ENCODE measurements at regions not wholly inside any gene's neighbourhood (a gene's known extent, or its start where the extent isn't known, plus 50 kb on each side); places are given as distances from the start of the nearest gene placed in this dataset.

DNA sequence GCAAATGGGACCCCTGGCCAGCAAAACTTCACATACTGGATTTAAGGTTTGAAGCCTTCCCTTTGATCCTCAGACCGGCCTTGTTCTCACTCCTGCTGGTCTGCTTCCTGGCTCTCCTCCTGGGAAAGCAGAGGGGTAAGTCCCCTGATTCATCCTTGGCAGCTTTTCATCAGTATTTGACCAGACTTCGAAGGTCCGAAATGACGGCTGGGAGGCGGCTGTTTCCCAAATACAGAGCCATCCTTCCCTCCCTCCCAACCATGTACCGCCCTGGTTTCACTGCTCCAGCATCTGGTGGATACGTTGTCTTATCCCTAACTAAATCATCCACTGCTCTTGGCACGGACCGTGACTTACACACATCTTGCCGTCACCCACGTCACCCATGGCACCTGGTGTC is 265.5 kb downstream of the BCOR start:
- TF ChIP-seq, protein P1, sequence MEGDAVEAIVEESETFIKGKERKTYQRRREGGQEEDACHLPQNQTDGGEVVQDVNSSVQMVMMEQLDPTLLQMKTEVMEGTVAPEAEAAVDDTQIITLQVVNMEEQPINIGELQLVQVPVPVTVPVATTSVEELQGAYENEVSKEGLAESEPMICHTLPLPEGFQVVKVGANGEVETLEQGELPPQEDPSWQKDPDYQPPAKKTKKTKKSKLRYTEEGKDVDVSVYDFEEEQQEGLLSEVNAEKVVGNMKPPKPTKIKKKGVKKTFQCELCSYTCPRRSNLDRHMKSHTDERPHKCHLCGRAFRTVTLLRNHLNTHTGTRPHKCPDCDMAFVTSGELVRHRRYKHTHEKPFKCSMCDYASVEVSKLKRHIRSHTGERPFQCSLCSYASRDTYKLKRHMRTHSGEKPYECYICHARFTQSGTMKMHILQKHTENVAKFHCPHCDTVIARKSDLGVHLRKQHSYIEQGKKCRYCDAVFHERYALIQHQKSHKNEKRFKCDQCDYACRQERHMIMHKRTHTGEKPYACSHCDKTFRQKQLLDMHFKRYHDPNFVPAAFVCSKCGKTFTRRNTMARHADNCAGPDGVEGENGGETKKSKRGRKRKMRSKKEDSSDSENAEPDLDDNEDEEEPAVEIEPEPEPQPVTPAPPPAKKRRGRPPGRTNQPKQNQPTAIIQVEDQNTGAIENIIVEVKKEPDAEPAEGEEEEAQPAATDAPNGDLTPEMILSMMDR (IDR thresholded peaks at IDR 0.05) = no peak
- Mint-ChIP-seq H3K4me1 (ENCODE audit: low read depth) (peaks cover 6% of the 10 kb centered on the region), H3K36me3 (ENCODE audit: low read depth) (no peaks in the 10 kb centered on the region), H3K9me3 (no peaks in the 10 kb centered on the region), H3K4me3 (no peak overlapping the region), H3K27me3 (no peaks in the 10 kb centered on the region), H3K27ac (no peak overlapping the region)
- ChIA-PET CTCF (no interaction called here), POLR2A (no interaction called here)
- ATAC-seq (no peak), DNase-seq (no peak)
- intact Hi-C loops (cut with micrococcal nuclease) = no loop called here

DNA sequence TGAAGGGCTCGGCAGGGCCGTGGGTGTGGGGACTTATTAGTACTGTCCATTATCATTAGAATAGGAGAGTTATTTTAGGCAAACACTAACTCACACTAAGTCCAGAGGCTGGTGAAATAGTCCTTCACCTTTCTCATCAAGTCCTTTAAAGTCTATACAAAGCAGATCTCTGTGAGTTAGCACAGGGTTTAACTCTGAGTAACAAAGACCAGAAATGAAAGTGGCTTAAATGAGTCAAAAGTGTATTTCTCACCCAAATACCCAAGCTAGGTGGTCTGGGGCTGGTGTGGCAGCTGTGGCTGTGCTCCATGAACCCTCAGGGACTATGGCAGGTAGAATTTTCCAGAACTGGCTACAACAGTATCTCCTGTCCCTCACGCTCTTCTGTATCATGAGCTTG is 263.2 kb downstream of the BCOR start:
- Mint-ChIP-seq H3K27ac (no peak overlapping the region), H3K9me3 (no peaks in the 10 kb centered on the region), H3K27me3 (no peaks in the 10 kb centered on the region), H3K4me3 (no peak overlapping the region), H3K4me1 (ENCODE audit: low read depth) (peaks cover 6% of the 10 kb centered on the region), H3K36me3 (ENCODE audit: low read depth) (no peaks in the 10 kb centered on the region)
- TF ChIP-seq, protein P1 (IDR thresholded peaks at IDR 0.05) = no peak
- no peak for DNase-seq
- no peak for ATAC-seq
- POLR2A ChIA-PET = no interaction called here
- intact Hi-C loops (cut with micrococcal nuclease) = no loop called here
- CTCF ChIA-PET = interaction anchor here (0.9 kb wide), 2 partner anchors 21 to 413 kb away, joined by 3 to 4 read pairs; no protein-coding TSS in a partner anchor

DNA sequence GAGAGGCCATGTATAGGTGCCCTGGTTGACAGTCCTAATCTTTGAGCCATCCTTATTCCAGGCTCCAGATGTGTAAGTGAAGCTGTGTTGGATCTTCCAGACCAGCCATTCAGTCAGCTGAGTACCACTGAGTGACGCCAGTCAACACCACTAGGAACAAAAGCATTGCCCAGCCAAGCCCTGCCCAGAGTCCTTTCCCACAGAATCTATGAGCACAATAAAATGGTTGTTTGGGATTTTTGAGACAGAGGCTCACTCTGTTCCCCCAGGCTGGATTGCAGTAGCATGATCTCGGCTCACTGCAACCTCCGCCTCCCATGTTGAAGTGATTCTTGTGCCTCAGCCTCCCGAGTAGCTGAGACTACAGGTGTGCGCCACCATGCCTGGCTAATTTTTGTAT is 262.5 kb downstream of the BCOR start:
- H3K27me3 Mint-ChIP-seq = no peaks in the 10 kb centered on the region
- H3K4me3 Mint-ChIP-seq = no peak overlapping the region
- CTCF ChIA-PET = interaction anchor here (0.9 kb wide), 2 partner anchors 20 to 412 kb away, joined by 3 to 4 read pairs; no protein-coding TSS in a partner anchor
- H3K9me3 Mint-ChIP-seq = no peaks in the 10 kb centered on the region
- ATAC-seq = no peak
- TF ChIP-seq, protein P1 (IDR thresholded peaks at IDR 0.05) = no peak
- POLR2A ChIA-PET = no interaction called here
- intact Hi-C loops (cut with micrococcal nuclease) = no loop called here
- H3K27ac Mint-ChIP-seq = no peak overlapping the region
- peaks cover 6% of the 10 kb centered on the region for H3K4me1 Mint-ChIP-seq (ENCODE audit: low read depth)
- no peaks in the 10 kb centered on the region for H3K36me3 Mint-ChIP-seq (ENCODE audit: low read depth)
- no peak for DNase-seq

DNA sequence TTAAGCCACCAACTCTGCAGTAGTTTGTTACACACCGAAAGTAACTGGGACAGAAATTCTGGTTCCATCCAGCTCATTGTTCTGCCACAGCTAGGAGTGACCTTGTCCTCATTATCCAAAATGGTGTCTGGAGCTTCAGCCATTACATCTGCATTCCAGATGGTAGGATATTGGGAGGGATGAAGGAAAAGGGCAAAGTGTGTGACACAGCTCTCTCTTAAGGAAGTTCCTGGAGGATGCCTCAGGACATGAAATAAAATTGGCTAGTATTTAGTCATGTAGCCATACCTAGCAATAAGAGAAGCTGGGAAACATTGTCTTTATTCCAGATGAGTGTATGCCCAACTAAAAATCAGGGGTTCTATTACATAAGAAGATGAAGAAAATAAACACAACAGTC is 262.0 kb downstream of the BCOR start:
- ChIA-PET CTCF (interaction anchor here (0.9 kb wide), 1 partner anchor 19 kb away, joined by 4 read pairs; no protein-coding TSS in a partner anchor), POLR2A (no interaction called here)
- no peak overlapping the region for H3K4me3 Mint-ChIP-seq
- peaks cover 6% of the 10 kb centered on the region for H3K4me1 Mint-ChIP-seq (ENCODE audit: low read depth)
- TF ChIP-seq, protein P1 (IDR thresholded peaks at IDR 0.05) = no peak
- no peaks in the 10 kb centered on the region for H3K36me3 Mint-ChIP-seq (ENCODE audit: low read depth)
- no peak overlapping the region for H3K27ac Mint-ChIP-seq
- no peak for DNase-seq
- H3K27me3 Mint-ChIP-seq = no peaks in the 10 kb centered on the region
- intact Hi-C loops (cut with micrococcal nuclease) = no loop called here
- ATAC-seq = no peak
- H3K9me3 Mint-ChIP-seq = no peaks in the 10 kb centered on the region

DNA sequence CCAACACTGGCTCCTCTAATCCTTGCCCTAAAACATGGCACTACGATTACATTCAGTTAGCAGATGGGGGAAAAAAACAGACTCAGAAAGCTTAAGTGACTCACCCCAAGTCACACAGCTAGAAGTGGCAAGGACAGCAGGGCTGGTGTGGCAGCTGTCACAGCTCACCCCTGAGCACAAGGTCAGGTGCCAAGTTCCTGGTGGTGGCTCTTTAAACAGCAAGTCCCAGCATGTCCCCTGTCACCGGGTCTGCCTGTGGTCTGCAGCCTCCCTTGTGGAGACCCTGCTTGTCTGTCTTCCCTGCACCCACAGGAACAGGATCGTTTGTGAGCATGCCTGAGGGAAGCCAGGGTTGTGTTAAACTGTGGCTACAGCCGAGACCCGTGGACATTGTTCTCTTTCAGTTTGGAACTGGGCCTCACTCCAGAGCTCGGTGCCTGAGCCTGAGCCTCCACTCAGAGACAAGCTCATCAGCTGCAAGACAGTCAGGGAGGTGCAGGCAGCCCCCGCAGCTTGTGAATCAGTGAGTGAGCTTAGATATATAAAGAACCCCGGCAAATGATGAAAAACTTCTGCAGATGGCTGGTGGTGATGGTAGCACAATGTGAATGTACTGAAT is 260.8 kb downstream of the BCOR start:
- ChIA-PET POLR2A (no interaction called here), CTCF (interaction anchor here (1.9 kb wide), 1 partner anchor 17 kb away, joined by 5 read pairs; no protein-coding TSS in a partner anchor)
- H3K27me3 Mint-ChIP-seq = no peaks in the 10 kb centered on the region
- H3K9me3 Mint-ChIP-seq = no peaks in the 10 kb centered on the region
- peaks cover 6% of the 10 kb centered on the region for H3K4me1 Mint-ChIP-seq (ENCODE audit: low read depth)
- H3K36me3 Mint-ChIP-seq (ENCODE audit: low read depth) = no peaks in the 10 kb centered on the region
- TF ChIP-seq, protein P1 (IDR thresholded peaks at IDR 0.05) = no peak
- intact Hi-C loops (cut with micrococcal nuclease) = no loop called here
- DNase-seq (peak; percentile 22), ATAC-seq (peak; percentile 49)
- no peak overlapping the region for H3K27ac Mint-ChIP-seq
- no peak overlapping the region for H3K4me3 Mint-ChIP-seq
